ENCODE measurements at regions not wholly inside any gene's neighbourhood (a gene's known extent, or its start where the extent isn't known, plus 50 kb on each side); places are given as distances from the start of the nearest gene placed in this dataset.
A peak's percentile ranks its signal among the peaks of the same experiment; 100 is the strongest.

GRCh38 chr2:215880970-215881369 lies 132.4 kb downstream of the MREG start:
- no peaks in the 10 kb centered on the region for H4K20me1 ChIP-seq (replicated peaks in 1 of 2; ENCODE audit: control insufficient read depth in 1 of 2, insufficient read depth in 2 of 2, low read length in 2 of 2)
- H3K4me1 ChIP-seq (replicated peaks in 1 of 4; ENCODE audit: control insufficient read depth in 3 of 4, insufficient read depth in 4 of 4, low read length in 3 of 4): no peaks in the 10 kb centered on the region
- no peaks in the 10 kb centered on the region for H3K23me2 ChIP-seq (ENCODE audit: low read depth, low read length)
- 68% methylated on average over 4 of the region's 4 CpGs; no CpG with 5 or more reads in 1 of the 2 experiments for WGBS, 2 experiments (ENCODE audit: extremely low coverage in 1 of 2, insufficient coverage in 1 of 2, insufficient read length in 1 of 2, insufficient replicate concordance in 2 of 2, low coverage in 1 of 2, low lambda C conversion rate in 2 of 2, missing lambda C conversion rate in 1 of 2)
- H3K79me2 ChIP-seq (ENCODE audit: control insufficient read depth in 1 of 2, insufficient read depth in 2 of 2, low read length in 2 of 2): no peaks in the 10 kb centered on the region
- no peak overlapping the region for H2AFZ ChIP-seq (ENCODE audit: low read length)
- no peaks in the 10 kb centered on the region for H3K79me1 ChIP-seq (ENCODE audit: low read depth, low read length)
- no peak overlapping the region for H2BK5ac ChIP-seq (ENCODE audit: low read depth, low read length)
- no peaks in the 10 kb centered on the region for H3K27me3 ChIP-seq (replicated peaks in 1 of 4; ENCODE audit: control insufficient read depth in 3 of 4, extremely low read depth in 1 of 4, insufficient read depth in 3 of 4, low read length in 3 of 4)
- CTCF ChIA-PET (ENCODE audit: partially characterized antibody): interaction anchor here (0.8 to 2.4 kb wide), 10 partner anchors 9 to 94 kb away, joined by 3 to 28 read pairs (median 3); no protein-coding TSS in a partner anchor
- FAIRE-seq (no peak), DNase-seq (ENCODE audit: low read depth in 1 of 2, low spot score in 2 of 2) (no peak)
- no peak overlapping the region for H4K8ac ChIP-seq (ENCODE audit: extremely low read depth, insufficient read depth, low read length)
- no peaks in the 10 kb centered on the region for H3K36me3 ChIP-seq (ENCODE audit: control insufficient read depth in 2 of 4, insufficient read depth in 4 of 4, low read length in 3 of 4)
- H3K23ac ChIP-seq (ENCODE audit: insufficient read length): no peak overlapping the region
- no peak overlapping the region for H2BK12ac ChIP-seq (ENCODE audit: low read depth, low read length)
- peak; percentile 13; the same call in 1 of the 2 replicates for TF ChIP-seq BACH1 (IDR thresholded peaks at IDR 0.05; ENCODE audit: low read length)
- TF ChIP-seq, protein P1, sequence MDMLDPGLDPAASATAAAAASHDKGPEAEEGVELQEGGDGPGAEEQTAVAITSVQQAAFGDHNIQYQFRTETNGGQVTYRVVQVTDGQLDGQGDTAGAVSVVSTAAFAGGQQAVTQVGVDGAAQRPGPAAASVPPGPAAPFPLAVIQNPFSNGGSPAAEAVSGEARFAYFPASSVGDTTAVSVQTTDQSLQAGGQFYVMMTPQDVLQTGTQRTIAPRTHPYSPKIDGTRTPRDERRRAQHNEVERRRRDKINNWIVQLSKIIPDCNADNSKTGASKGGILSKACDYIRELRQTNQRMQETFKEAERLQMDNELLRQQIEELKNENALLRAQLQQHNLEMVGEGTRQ (IDR thresholded peaks at IDR 0.05; ENCODE audit: low read length): no peak
- no peak for TF ChIP-seq TAF1 (IDR thresholded peaks at IDR 0.05; ENCODE audit: low read depth, low read length)
- no peak overlapping the region for H3K56ac ChIP-seq (replicated peaks; ENCODE audit: insufficient read length, low read depth, low read length)
- peaks cover 0 to 3% of the 10 kb centered on the region in 2 experiments; a peak in 2 of 4 replicates for H3K9me3 ChIP-seq (ENCODE audit: insufficient read depth in 2 of 2, low read depth in 1 of 2, low read length in 1 of 2)
- no peak overlapping the region for H2AK5ac ChIP-seq (ENCODE audit: low read depth, low read length)
- H2BK120ac ChIP-seq (replicated peaks; ENCODE audit: low read depth, low read length): no peak overlapping the region
- H3K14ac ChIP-seq (ENCODE audit: insufficient read length): no peak overlapping the region
- no peak overlapping the region for H3K9ac ChIP-seq (replicated peaks in 1 of 4; ENCODE audit: extremely low read depth in 1 of 4, low read depth in 3 of 4, low read length in 3 of 4)
- no peak overlapping the region for H3K18ac ChIP-seq (ENCODE audit: extremely low read depth, low read length)
- H2BK20ac ChIP-seq (ENCODE audit: low read length): no peak overlapping the region
- no peak overlapping the region for H3K27ac ChIP-seq (ENCODE audit: low read depth, low read length)
- H3K4ac ChIP-seq (replicated peaks; ENCODE audit: insufficient read length, low read depth, low read length): no peak overlapping the region
- H2BK15ac ChIP-seq (ENCODE audit: low read length): no peak overlapping the region
- H4K91ac ChIP-seq (replicated peaks; ENCODE audit: insufficient read length, low read length): no peak overlapping the region
- H3K4me3 ChIP-seq (ENCODE audit: extremely low read depth in 1 of 4, insufficient read depth in 2 of 4, low read depth in 3 of 4, low read length in 4 of 4): no peak overlapping the region
- no peak overlapping the region for H3K4me2 ChIP-seq (ENCODE audit: insufficient read depth in 1 of 2, low read depth in 2 of 2, low read length in 2 of 2)
- POLR2A ChIA-PET (ENCODE audit: partially characterized antibody): interaction anchor here (1.4 kb wide), 1 partner anchor 10 kb away, joined by 3 read pairs; no protein-coding TSS in a partner anchor
- no peak overlapping the region for H4K5ac ChIP-seq (ENCODE audit: insufficient read length, low read depth, low read length)

Data from H1 (cell line).